Esophagus squamous epithelium (tissue), 5 donors: ENCODE measurements at regions not wholly inside any gene's neighbourhood (a gene's known extent, or its start where the extent isn't known, plus 50 kb on each side); places are given as distances from the start of the nearest gene placed in this dataset.

Source experiments
- DNase-seq: peaks from one replicate; lab custom pipeline; 2025; lab: John Stamatoyannopoulos, UW
- H3K27ac ChIP-seq, 4 donors: fragments of 200-600 bp; sonication (generic); one replicate each; pipeline ENCODE4 v1.5.1; 2016 to 2019; ENCODE audit warnings: mild to moderate bottlenecking in 1 of 4
- H3K27me3 ChIP-seq, 4 donors: fragments of 200-600 bp; sonication (generic); 1 replicate in 3 of 4; 2 replicates in 1 of 4; pipeline versions ENCODE4 v1.5.1 to v1.6.0; 2017 to 2021; ENCODE audit warnings: antibody characterized with exemption in 1 of 4
- H3K36me3 ChIP-seq, 3 donors: fragments of 200-600 bp; sonication (generic); one replicate each; pipeline ENCODE4 v1.5.1; 2016 to 2019
- H3K4me1 ChIP-seq, 3 donors: fragments of 200-600 bp; sonication (generic); one replicate each; pipeline ENCODE4 v1.5.1; 2017 to 2019
- H3K4me3 ChIP-seq, 4 donors: fragments of 200-600 bp; sonication (generic); 1 replicate in 3 of 4; 2 replicates in 1 of 4; pipeline ENCODE4 v1.5.1; 2016 to 2019; ENCODE audit warnings: mild to moderate bottlenecking in 2 of 4, moderate library complexity in 1 of 4
- H3K9me3 ChIP-seq, 3 donors: fragments of 200-600 bp; sonication (generic); one replicate each; pipeline ENCODE4 v1.5.1; 2016 to 2019
- POLR2A ChIP-seq, 4 donors: fragments of 450-650 bp; IDR thresholded peaks; one replicate each; pipeline ENCODE4 v1.6.1; 2017; ENCODE audit warnings: antibody characterized with exemption in 4 of 4, mild to moderate bottlenecking in 4 of 4, moderate library complexity in 3 of 4
- whole genome bisulfite sequencing, 2 donors: methylation state at CpG; one replicate each; pipeline ENCODE4 v1.1.5; 2018; 5-methylcytosine and 5-hydroxymethylcytosine counted together
- intact Hi-C: fragments of 100-400 bp; cut with DNase I; formaldehyde crosslinking; loops from one replicate; pipeline ENCODE4 v1.15.0; 2022
- TF ChIP-seq, protein P1 (sequence below), 6 experiments: fragments of 450-650 bp in 4 of 6; fragments of 200-600 bp in 2 of 6; sonication (generic) in 2 of 6; IDR thresholded peaks; one replicate each; pipeline ENCODE4 v1.5.1; 2016 to 2019; ENCODE audit warnings: antibody characterized with exemption in 6 of 6, mild to moderate bottlenecking in 4 of 6, moderate library complexity in 4 of 6
- donor health status: DM: yes; HTN: yes; CAD: no.

DNA sequence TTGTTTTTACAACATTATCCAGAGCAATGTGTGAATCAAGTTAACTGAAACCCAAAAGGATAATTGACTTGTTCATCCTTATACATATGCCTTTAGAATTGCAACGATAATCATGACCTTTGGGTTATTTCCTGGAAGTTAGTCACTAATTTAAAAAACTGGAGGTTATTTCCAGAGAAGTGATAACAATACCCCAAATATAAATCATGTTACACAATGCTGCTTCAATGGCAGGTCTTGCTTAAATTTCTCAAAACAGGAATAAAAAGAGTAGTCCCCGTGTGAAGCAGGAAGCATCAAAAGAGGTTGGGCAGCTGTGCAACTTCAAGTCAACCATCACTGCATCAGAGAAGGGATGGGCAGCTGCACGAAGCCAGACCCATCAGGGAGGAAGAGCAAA is 134.4 kb downstream of the EFNB2 start:
- no peaks in the 10 kb centered on the region for H3K27me3 ChIP-seq
- intact Hi-C loops = no loop called here
- 32 to 41% methylated on average over 3 of the region's 3 CpGs for WGBS, 2 donors
- no peaks in the 10 kb centered on the region for H3K9me3 ChIP-seq
- no peak overlapping the region for H3K27ac ChIP-seq
- TF ChIP-seq, protein P1, sequence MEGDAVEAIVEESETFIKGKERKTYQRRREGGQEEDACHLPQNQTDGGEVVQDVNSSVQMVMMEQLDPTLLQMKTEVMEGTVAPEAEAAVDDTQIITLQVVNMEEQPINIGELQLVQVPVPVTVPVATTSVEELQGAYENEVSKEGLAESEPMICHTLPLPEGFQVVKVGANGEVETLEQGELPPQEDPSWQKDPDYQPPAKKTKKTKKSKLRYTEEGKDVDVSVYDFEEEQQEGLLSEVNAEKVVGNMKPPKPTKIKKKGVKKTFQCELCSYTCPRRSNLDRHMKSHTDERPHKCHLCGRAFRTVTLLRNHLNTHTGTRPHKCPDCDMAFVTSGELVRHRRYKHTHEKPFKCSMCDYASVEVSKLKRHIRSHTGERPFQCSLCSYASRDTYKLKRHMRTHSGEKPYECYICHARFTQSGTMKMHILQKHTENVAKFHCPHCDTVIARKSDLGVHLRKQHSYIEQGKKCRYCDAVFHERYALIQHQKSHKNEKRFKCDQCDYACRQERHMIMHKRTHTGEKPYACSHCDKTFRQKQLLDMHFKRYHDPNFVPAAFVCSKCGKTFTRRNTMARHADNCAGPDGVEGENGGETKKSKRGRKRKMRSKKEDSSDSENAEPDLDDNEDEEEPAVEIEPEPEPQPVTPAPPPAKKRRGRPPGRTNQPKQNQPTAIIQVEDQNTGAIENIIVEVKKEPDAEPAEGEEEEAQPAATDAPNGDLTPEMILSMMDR (IDR thresholded peaks at IDR 0.05) = no peak
- no peak for TF ChIP-seq POLR2A (IDR thresholded peaks at IDR 0.05)
- no peaks in the 10 kb centered on the region for H3K36me3 ChIP-seq
- no peaks in the 10 kb centered on the region for H3K4me1 ChIP-seq
- no peak for DNase-seq
- H3K4me3 ChIP-seq = no peak overlapping the region

DNA sequence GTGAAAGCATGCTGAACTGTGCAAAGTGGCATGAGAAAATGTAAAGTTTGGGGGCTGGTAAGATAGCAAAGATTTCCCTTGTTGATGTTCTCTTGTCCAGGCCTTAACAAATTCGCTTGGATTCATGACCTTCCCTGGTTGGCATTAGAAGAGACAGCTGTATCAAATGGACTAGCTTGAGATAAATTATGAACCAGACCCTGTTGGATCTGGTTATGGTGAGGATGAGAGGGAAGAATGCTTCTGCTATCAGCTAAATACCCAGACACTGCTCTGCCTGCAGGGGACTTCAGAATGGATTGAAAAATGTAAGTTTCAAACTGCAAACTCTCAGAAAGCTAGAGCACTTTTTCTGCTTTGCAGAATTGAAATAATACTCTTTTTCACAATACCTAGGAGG is 135.2 kb downstream of the EFNB2 start:
- no peaks in the 10 kb centered on the region for H3K27me3 ChIP-seq
- 67 to 71% methylated on average over 1 of the region's 1 CpG for WGBS, 2 donors
- no peak for DNase-seq
- no peak overlapping the region for H3K27ac ChIP-seq
- intact Hi-C loops = no loop called here
- TF ChIP-seq, protein P1 (IDR thresholded peaks at IDR 0.05) = no peak
- no peak for TF ChIP-seq POLR2A (IDR thresholded peaks at IDR 0.05)
- no peaks in the 10 kb centered on the region for H3K36me3 ChIP-seq
- H3K9me3 ChIP-seq = no peaks in the 10 kb centered on the region
- H3K4me1 ChIP-seq = no peaks in the 10 kb centered on the region
- H3K4me3 ChIP-seq = no peak overlapping the region

DNA sequence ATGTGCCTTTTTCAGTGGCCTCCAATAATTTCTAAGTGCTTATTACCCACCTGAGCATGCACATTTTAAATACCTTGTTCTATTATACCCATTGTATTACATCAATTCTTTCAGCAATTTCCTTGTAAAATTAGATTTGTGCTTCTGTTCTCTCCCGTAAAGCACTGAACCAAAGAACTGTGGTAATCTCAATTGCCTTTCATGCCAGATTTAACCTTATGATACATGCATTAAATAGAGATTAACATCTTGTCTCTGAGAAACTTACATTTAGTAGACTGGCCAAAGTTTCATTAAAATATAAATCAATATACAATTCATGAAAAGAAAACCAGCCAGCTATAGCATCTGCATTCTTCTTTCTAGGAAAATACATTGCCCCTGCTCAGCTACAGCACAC is 137.2 kb downstream of the EFNB2 start:
- Histone ChIP-seq H3K27ac (no peak overlapping the region), H3K36me3 (no peaks in the 10 kb centered on the region), H3K9me3 (no peaks in the 10 kb centered on the region), H3K4me3 (no peak overlapping the region), H3K27me3 (no peaks in the 10 kb centered on the region), H3K4me1 (no peaks in the 10 kb centered on the region)
- 89 to 100% methylated on average over 1 of the region's 1 CpG for WGBS, 2 donors
- TF ChIP-seq, protein P1 (IDR thresholded peaks at IDR 0.05) = no peak
- no peak for TF ChIP-seq POLR2A (IDR thresholded peaks at IDR 0.05)
- intact Hi-C loops = no loop called here
- DNase-seq = no peak

DNA sequence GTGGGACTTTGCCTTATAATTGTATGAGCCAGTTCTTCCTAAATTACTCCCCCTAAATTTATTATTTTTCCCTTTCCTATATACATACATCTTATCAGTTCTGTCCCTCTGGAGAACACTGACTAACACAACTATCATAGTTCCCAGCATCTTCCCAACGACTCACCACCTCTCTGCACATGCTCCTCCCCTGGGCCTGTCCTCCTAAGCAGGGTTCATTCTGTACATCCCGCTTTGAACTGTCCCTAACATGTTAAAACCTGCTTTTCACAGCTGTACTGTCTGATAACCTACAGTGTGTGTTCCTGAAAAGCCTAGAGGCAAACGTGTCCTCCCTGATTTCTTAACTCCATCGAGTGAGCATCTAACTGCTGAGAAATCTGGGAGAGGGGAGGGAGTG is 141.7 kb downstream of the EFNB2 start:
- no peaks in the 10 kb centered on the region for H3K4me1 ChIP-seq
- no peak overlapping the region for H3K4me3 ChIP-seq
- intact Hi-C loops = no loop called here
- WGBS, 2 donors = 33 to 43% methylated on average over 3 to 4 of the region's 4 CpGs
- H3K9me3 ChIP-seq = no peaks in the 10 kb centered on the region
- no peak for TF ChIP-seq POLR2A (IDR thresholded peaks at IDR 0.05)
- H3K36me3 ChIP-seq = no peaks in the 10 kb centered on the region
- no peaks in the 10 kb centered on the region for H3K27me3 ChIP-seq
- no peak for DNase-seq
- H3K27ac ChIP-seq = no peak overlapping the region

DNA sequence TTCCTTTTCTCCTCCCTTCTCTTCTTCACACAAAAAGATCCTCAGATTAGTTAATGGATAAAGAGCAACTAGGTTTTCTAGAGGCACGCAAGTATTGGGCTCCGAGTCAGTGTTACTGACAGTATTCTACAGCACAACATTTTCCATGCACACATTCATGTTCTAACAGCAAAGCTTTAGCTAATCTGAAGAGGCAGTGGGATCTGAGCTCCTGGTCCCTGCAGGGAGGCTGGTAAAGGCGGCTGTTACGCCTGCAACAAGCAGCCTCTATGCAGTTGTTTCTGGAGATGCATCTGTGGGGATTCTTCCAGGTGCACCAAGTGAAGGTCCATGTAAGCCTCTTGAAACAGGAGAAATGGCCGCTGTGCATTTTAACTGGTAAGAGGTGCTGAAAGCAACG is 143.8 kb downstream of the EFNB2 start:
- Histone ChIP-seq H3K27me3 (no peaks in the 10 kb centered on the region), H3K27ac (no peak overlapping the region), H3K9me3 (no peaks in the 10 kb centered on the region), H3K4me3 (no peak overlapping the region), H3K36me3 (no peaks in the 10 kb centered on the region), H3K4me1 (no peaks in the 10 kb centered on the region)
- intact Hi-C loops = no loop called here
- DNase-seq = no peak
- TF ChIP-seq, protein P1 (IDR thresholded peaks at IDR 0.05) = no peak
- no peak for TF ChIP-seq POLR2A (IDR thresholded peaks at IDR 0.05)
- 94% methylated on average over 6 of the region's 6 CpGs for WGBS, 2 donors

DNA sequence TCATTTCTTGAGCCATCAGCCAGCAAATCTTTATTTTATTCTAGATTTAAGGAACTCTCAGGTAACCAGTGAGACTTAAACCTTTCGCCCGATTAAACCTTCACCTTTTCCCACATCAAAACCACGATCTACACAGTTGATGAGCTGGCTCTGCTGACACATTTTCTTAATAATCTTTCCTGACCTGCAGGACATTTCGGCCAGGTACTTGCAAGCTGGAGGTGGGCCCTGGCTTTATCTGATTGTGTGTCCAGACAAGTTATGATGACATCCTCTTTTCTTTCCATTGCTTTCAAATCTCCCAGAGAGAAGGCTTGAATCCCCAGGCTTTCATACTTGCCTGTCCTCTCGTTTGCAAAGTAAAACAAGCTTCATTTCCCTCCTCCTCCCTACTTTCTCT is 144.2 kb downstream of the EFNB2 start:
- no peaks in the 10 kb centered on the region for H3K36me3 ChIP-seq
- TF ChIP-seq, protein P1 (IDR thresholded peaks at IDR 0.05) = no peak
- TF ChIP-seq POLR2A (IDR thresholded peaks at IDR 0.05) = no peak

More for the DNA sequence above, 144.2 kb downstream of the EFNB2 start:
- intact Hi-C loops = no loop called here
- no peak overlapping the region for H3K27ac ChIP-seq
- H3K9me3 ChIP-seq = no peaks in the 10 kb centered on the region
- H3K27me3 ChIP-seq = no peaks in the 10 kb centered on the region
- H3K4me3 ChIP-seq = no peak overlapping the region
- no peaks in the 10 kb centered on the region for H3K4me1 ChIP-seq
- no peak for DNase-seq
- 76% methylated on average over 5 of the region's 5 CpGs for WGBS, 2 donors
